ENCODE measurements at regions not wholly inside any gene's neighbourhood (a gene's known extent, or its start where the extent isn't known, plus 50 kb on each side); places are given as distances from the start of the nearest gene placed in this dataset.

DNA sequence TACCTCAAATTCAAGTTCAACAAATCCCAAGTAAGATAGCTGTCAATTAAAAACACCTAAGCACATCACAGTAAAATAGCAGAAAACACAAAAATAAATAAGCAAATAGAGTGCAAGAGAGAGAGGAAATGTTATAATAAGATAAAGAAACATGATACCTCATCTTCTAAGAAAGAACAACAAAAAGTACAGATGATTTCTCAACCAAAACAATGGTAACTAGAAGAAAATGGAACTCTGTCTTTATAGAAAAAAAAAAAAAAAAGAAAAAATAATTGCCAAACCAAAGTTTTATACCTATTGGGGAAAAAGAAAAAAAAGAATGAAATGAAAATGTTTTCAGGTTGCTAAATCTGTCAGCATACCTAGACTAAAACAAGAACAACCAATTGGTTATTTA lies 1253.5 kb upstream of the CDH2 start:
- Histone ChIP-seq H3K79me2 (ENCODE audit: control insufficient read depth, insufficient read depth, low read length) (no peaks in the 10 kb centered on the region), H4K20me1 (ENCODE audit: control insufficient read depth, extremely low read depth, insufficient read depth, low read length) (no peaks in the 10 kb centered on the region), H3K9ac (ENCODE audit: insufficient read depth, low read length) (no peak overlapping the region), H2AFZ (ENCODE audit: low read length) (no peak overlapping the region), H3K4me3 (replicated peaks in 1 of 4; ENCODE audit: control extremely low read depth in 1 of 4, insufficient read depth in 1 of 4, low read depth in 3 of 4, low read length in 4 of 4) (no peak overlapping the region), H3K36me3 (ENCODE audit: control insufficient read depth, insufficient read depth, low read length) (no peaks in the 10 kb centered on the region), H3K4me1 (ENCODE audit: control insufficient read depth, extremely low read depth, insufficient read depth, low read length) (no peaks in the 10 kb centered on the region), H3K4me2 (ENCODE audit: extremely low read depth, insufficient read depth, low read length) (no peak overlapping the region), H3K27ac (ENCODE audit: insufficient read depth, low read length) (no peak overlapping the region), H3K9me3 (ENCODE audit: control insufficient read depth, insufficient read depth, low read depth, low read length) (no peaks in the 10 kb centered on the region), H3K27me3 (ENCODE audit: control insufficient read depth, insufficient read depth, low read length) (no peaks in the 10 kb centered on the region)
- peak in 1 of 2 donors; percentile 4 for DNase-seq (ENCODE audit: low read depth in 2 of 2)
- TF ChIP-seq CTCF (conservative IDR thresholded peaks at IDR 0.05 in 1 of 2, IDR thresholded peaks at IDR 0.05 in 1 of 2; ENCODE audit: low read depth in 1 of 2, low read length in 2 of 2) (no peak), EZH2 (IDR thresholded peaks at IDR 0.05; ENCODE audit: low read length, missing control alignments) (no peak)

- no peaks in the 10 kb centered on the region for H3K79me2 ChIP-seq (ENCODE audit: control insufficient read depth, insufficient read depth, low read length)
- TF ChIP-seq CTCF (conservative IDR thresholded peaks at IDR 0.05 in 1 of 2, IDR thresholded peaks at IDR 0.05 in 1 of 2; ENCODE audit: low read depth in 1 of 2, low read length in 2 of 2) (no peak), EZH2 (IDR thresholded peaks at IDR 0.05; ENCODE audit: low read length, missing control alignments) (no peak)
- no peak overlapping the region for H3K9ac ChIP-seq (ENCODE audit: insufficient read depth, low read length)
- no peak overlapping the region for H3K4me3 ChIP-seq (replicated peaks in 1 of 4; ENCODE audit: control extremely low read depth in 1 of 4, insufficient read depth in 1 of 4, low read depth in 3 of 4, low read length in 4 of 4)
- H4K20me1 ChIP-seq (ENCODE audit: control insufficient read depth, extremely low read depth, insufficient read depth, low read length), result no peaks in the 10 kb centered on the region
- no peak overlapping the region for H3K27ac ChIP-seq (ENCODE audit: insufficient read depth, low read length)
- H3K4me1 ChIP-seq (ENCODE audit: control insufficient read depth, extremely low read depth, insufficient read depth, low read length), result no peaks in the 10 kb centered on the region
- no peak overlapping the region for H3K4me2 ChIP-seq (ENCODE audit: extremely low read depth, insufficient read depth, low read length)
- no peaks in the 10 kb centered on the region for H3K9me3 ChIP-seq (ENCODE audit: control insufficient read depth, insufficient read depth, low read depth, low read length)
- H3K27me3 ChIP-seq (ENCODE audit: control insufficient read depth, insufficient read depth, low read length), result no peaks in the 10 kb centered on the region
- H3K36me3 ChIP-seq (ENCODE audit: control insufficient read depth, insufficient read depth, low read length), result no peaks in the 10 kb centered on the region
- DNase-seq (ENCODE audit: low read depth in 2 of 2), result peak; percentile 39 to 89
- no peak overlapping the region for H2AFZ ChIP-seq (ENCODE audit: low read length)
Observed at GRCh38 chr18:29418136-29418535, 1241.2 kb upstream of the CDH2 start.

- no peak for DNase-seq (ENCODE audit: low read depth in 2 of 2)
- no peaks in the 10 kb centered on the region for H3K79me2 ChIP-seq (ENCODE audit: control insufficient read depth, insufficient read depth, low read length)
- no peak overlapping the region for H3K27ac ChIP-seq (ENCODE audit: insufficient read depth, low read length)
- no peaks in the 10 kb centered on the region for H3K4me1 ChIP-seq (ENCODE audit: control insufficient read depth, extremely low read depth, insufficient read depth, low read length)
- no peak overlapping the region for H3K4me2 ChIP-seq (ENCODE audit: extremely low read depth, insufficient read depth, low read length)
- no peak overlapping the region for H2AFZ ChIP-seq (ENCODE audit: low read length)
- H3K9me3 ChIP-seq (ENCODE audit: control insufficient read depth, insufficient read depth, low read depth, low read length), result no peaks in the 10 kb centered on the region
- no peaks in the 10 kb centered on the region for H4K20me1 ChIP-seq (ENCODE audit: control insufficient read depth, extremely low read depth, insufficient read depth, low read length)
- H3K9ac ChIP-seq (ENCODE audit: insufficient read depth, low read length), result no peak overlapping the region
- H3K27me3 ChIP-seq (ENCODE audit: control insufficient read depth, insufficient read depth, low read length), result no peaks in the 10 kb centered on the region
- no peak overlapping the region for H3K4me3 ChIP-seq (replicated peaks in 1 of 4; ENCODE audit: control extremely low read depth in 1 of 4, insufficient read depth in 1 of 4, low read depth in 3 of 4, low read length in 4 of 4)
- H3K36me3 ChIP-seq (ENCODE audit: control insufficient read depth, insufficient read depth, low read length), result no peaks in the 10 kb centered on the region
- no peak for TF ChIP-seq CTCF (conservative IDR thresholded peaks at IDR 0.05 in 1 of 2, IDR thresholded peaks at IDR 0.05 in 1 of 2; ENCODE audit: low read depth in 1 of 2, low read length in 2 of 2)
- TF ChIP-seq EZH2 (IDR thresholded peaks at IDR 0.05; ENCODE audit: low read length, missing control alignments), result no peak
Observed at GRCh38 chr18:29406996-29407395, 1230.1 kb upstream of the CDH2 start.

Data from fibroblast of lung (primary cell).